A549 (cell line): ENCODE measurements at regions not wholly inside any gene's neighbourhood (a gene's known extent, or its start where the extent isn't known, plus 50 kb on each side); places are given as distances from the start of the nearest gene placed in this dataset.

ENCODE experiments used
- CBX8 ChIP-seq: fragments of 200-600 bp; sonication (generic); IDR thresholded peaks from 2 replicates; pipeline ENCODE4 v1.6.1; 2016
- EP300 ChIP-seq, 2 experiments: fragments of >200 bp; sonication (Bioruptor Twin); formaldehyde crosslinking; IDR thresholded peaks; 2 replicates in 1 of 2; 3 replicates in 1 of 2; pipeline ENCODE4 v1.6.1; 2016 to 2017
- JUN ChIP-seq, 2 experiments: fragments of >200 bp; sonication (Bioruptor Twin); formaldehyde crosslinking; IDR thresholded peaks; 2 replicates in 1 of 2; 3 replicates in 1 of 2; pipeline ENCODE4 v1.6.1; 2016 to 2017
- KDM5A ChIP-seq: fragments of 200-600 bp; sonication (generic); IDR thresholded peaks from 2 replicates; pipeline ENCODE4 v1.6.1; 2016; ENCODE audit warnings: antibody characterized with exemption, mild to moderate bottlenecking
- MAZ ChIP-seq: fragments of 150-350 bp; IDR thresholded peaks from 2 replicates; pipeline ENCODE4 v1.6.1; 2014; ENCODE audit warnings: antibody characterized with exemption, low read depth, low read length, borderline replicate concordance
- POLR2A ChIP-seq: IDR thresholded peaks from 2 replicates; pipeline ENCODE4 v1.6.1; 2012; ENCODE audit warnings: mild to moderate bottlenecking, low read length
- RAD21 ChIP-seq, 2 experiments: fragments of >200 bp in 1 of 2; sonication (Bioruptor Twin) in 1 of 2; formaldehyde crosslinking in 1 of 2; IDR thresholded peaks in 1 of 2; conservative IDR thresholded peaks in 1 of 2; 2 replicates in 1 of 2; 3 replicates in 1 of 2; pipeline ENCODE4 v1.6.1; 2012 to 2018; ENCODE audit warnings: inconsistent platforms in 1 of 2
- RCOR1 ChIP-seq: fragments of 150-350 bp; IDR thresholded peaks from 2 replicates; pipeline ENCODE4 v1.6.1; 2014; ENCODE audit warnings: antibody characterized with exemption, low read length, low read depth
- TF ChIP-seq, protein P1 (sequence below): fragments of >200 bp; sonication (Bioruptor Twin); formaldehyde crosslinking; IDR thresholded peaks from 3 replicates; pipeline ENCODE4 v1.5.1; 2016
- TF ChIP-seq, protein P2 (sequence below): fragments of 150-350 bp; IDR thresholded peaks from 2 replicates; pipeline ENCODE4 v1.6.1; 2014; ENCODE audit warnings: low read depth, mild to moderate bottlenecking, low read length
- TF ChIP-seq, protein P3 (sequence below): fragments of 200-600 bp; sonication (generic); IDR thresholded peaks from 2 replicates; pipeline ENCODE4 v1.6.1; 2016; ENCODE audit warnings: antibody characterized with exemption, mild to moderate bottlenecking, moderate library complexity
- TF ChIP-seq, protein P4 (sequence below): fragments of 250-450 bp; sonication (Bioruptor Pico); IDR thresholded peaks from 2 replicates; pipeline ENCODE4 v1.5.0; 2021; ENCODE audit warnings: mild to moderate bottlenecking, moderate library complexity, borderline replicate concordance
- TF ChIP-seq, protein P5 (sequence below): IDR thresholded peaks from 2 replicates; pipeline ENCODE4 v1.6.1; 2012; ENCODE audit warnings: low read depth, borderline replicate concordance
- TF ChIP-seq, protein P6 (sequence below): IDR thresholded peaks from 2 replicates; pipeline ENCODE4 v1.6.1; 2012

DNA sequence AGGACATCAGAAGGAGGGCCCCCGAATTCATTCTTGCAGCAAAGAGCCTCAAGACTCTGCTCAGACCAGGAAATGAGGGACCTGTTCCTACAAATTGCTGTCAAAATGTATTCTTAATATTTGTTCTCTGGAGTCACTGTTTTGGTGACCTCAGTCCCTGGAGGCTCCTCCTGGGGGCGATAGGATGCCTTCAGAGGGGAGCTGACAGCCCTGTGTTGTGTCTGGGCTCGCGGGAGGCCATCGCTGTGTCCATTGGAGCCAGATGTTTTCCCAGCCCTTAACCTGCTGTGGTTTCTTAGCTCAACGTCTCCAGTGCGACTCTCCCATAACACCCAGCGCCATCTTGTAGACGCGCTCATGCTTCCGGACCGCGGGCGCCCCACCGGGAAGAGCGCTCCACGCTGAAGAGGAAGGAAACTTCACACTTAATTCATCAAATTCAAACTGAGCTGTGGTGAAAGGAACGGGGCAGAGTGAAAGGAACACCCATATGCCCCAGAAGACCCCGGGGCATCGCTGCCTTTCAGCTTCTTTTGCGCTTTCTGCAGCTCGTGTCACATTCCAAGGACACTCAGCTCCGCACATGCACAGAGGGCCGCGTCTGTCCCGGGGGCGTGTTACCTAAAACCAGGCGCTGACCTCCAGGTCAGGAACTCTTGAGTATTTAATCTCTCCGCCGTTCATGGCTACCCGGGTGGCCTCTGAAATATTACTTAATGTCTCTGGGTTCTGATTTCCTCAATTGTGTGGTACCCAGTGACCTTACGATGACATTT lies 112.3 kb upstream of the GDNF start:
- TF ChIP-seq JUN (IDR thresholded peaks at IDR 0.05) (no peak), RCOR1 (no peak), EP300 (IDR thresholded peaks at IDR 0.05) (no peak), RAD21 (conservative IDR thresholded peaks at IDR 0.05 in 1 of 2, IDR thresholded peaks at IDR 0.05 in 1 of 2) (no peak), KDM5A (no peak), CBX8 (no peak), POLR2A (no peak), MAZ (no peak)
- TF ChIP-seq, protein P1, sequence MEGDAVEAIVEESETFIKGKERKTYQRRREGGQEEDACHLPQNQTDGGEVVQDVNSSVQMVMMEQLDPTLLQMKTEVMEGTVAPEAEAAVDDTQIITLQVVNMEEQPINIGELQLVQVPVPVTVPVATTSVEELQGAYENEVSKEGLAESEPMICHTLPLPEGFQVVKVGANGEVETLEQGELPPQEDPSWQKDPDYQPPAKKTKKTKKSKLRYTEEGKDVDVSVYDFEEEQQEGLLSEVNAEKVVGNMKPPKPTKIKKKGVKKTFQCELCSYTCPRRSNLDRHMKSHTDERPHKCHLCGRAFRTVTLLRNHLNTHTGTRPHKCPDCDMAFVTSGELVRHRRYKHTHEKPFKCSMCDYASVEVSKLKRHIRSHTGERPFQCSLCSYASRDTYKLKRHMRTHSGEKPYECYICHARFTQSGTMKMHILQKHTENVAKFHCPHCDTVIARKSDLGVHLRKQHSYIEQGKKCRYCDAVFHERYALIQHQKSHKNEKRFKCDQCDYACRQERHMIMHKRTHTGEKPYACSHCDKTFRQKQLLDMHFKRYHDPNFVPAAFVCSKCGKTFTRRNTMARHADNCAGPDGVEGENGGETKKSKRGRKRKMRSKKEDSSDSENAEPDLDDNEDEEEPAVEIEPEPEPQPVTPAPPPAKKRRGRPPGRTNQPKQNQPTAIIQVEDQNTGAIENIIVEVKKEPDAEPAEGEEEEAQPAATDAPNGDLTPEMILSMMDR: no peak
- TF ChIP-seq, protein P2, sequence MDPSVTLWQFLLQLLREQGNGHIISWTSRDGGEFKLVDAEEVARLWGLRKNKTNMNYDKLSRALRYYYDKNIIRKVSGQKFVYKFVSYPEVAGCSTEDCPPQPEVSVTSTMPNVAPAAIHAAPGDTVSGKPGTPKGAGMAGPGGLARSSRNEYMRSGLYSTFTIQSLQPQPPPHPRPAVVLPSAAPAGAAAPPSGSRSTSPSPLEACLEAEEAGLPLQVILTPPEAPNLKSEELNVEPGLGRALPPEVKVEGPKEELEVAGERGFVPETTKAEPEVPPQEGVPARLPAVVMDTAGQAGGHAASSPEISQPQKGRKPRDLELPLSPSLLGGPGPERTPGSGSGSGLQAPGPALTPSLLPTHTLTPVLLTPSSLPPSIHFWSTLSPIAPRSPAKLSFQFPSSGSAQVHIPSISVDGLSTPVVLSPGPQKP: no peak
- TF ChIP-seq, protein P3, sequence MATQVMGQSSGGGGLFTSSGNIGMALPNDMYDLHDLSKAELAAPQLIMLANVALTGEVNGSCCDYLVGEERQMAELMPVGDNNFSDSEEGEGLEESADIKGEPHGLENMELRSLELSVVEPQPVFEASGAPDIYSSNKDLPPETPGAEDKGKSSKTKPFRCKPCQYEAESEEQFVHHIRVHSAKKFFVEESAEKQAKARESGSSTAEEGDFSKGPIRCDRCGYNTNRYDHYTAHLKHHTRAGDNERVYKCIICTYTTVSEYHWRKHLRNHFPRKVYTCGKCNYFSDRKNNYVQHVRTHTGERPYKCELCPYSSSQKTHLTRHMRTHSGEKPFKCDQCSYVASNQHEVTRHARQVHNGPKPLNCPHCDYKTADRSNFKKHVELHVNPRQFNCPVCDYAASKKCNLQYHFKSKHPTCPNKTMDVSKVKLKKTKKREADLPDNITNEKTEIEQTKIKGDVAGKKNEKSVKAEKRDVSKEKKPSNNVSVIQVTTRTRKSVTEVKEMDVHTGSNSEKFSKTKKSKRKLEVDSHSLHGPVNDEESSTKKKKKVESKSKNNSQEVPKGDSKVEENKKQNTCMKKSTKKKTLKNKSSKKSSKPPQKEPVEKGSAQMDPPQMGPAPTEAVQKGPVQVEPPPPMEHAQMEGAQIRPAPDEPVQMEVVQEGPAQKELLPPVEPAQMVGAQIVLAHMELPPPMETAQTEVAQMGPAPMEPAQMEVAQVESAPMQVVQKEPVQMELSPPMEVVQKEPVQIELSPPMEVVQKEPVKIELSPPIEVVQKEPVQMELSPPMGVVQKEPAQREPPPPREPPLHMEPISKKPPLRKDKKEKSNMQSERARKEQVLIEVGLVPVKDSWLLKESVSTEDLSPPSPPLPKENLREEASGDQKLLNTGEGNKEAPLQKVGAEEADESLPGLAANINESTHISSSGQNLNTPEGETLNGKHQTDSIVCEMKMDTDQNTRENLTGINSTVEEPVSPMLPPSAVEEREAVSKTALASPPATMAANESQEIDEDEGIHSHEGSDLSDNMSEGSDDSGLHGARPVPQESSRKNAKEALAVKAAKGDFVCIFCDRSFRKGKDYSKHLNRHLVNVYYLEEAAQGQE: no peak
- TF ChIP-seq, protein P4, sequence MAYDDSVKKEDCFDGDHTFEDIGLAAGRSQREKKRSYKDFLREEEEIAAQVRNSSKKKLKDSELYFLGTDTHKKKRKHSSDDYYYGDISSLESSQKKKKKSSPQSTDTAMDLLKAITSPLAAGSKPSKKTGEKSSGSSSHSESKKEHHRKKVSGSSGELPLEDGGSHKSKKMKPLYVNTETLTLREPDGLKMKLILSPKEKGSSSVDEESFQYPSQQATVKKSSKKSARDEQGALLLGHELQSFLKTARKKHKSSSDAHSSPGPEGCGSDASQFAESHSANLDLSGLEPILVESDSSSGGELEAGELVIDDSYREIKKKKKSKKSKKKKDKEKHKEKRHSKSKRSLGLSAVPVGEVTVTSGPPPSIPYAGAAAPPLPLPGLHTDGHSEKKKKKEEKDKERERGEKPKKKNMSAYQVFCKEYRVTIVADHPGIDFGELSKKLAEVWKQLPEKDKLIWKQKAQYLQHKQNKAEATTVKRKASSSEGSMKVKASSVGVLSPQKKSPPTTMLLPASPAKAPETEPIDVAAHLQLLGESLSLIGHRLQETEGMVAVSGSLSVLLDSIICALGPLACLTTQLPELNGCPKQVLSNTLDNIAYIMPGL (CRISPR knock-in tag): no peak
- TF ChIP-seq, protein P5, sequence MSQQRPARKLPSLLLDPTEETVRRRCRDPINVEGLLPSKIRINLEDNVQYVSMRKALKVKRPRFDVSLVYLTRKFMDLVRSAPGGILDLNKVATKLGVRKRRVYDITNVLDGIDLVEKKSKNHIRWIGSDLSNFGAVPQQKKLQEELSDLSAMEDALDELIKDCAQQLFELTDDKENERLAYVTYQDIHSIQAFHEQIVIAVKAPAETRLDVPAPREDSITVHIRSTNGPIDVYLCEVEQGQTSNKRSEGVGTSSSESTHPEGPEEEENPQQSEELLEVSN: no peak
- TF ChIP-seq, protein P6, sequence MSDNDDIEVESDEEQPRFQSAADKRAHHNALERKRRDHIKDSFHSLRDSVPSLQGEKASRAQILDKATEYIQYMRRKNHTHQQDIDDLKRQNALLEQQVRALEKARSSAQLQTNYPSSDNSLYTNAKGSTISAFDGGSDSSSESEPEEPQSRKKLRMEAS: no peak
